GM12878 (cell line): ENCODE measurements at regions not wholly inside any gene's neighbourhood (a gene's known extent, or its start where the extent isn't known, plus 50 kb on each side); places are given as distances from the start of the nearest gene placed in this dataset.

Experiments
- CREB1 ChIP-seq: IDR thresholded peaks from 2 replicates; pipeline ENCODE4 v1.6.1; 2012; ENCODE audit warnings: low read depth, mild to moderate bottlenecking, inconsistent platforms
- MTA2 ChIP-seq: fragments of 450-650 bp; IDR thresholded peaks from 2 replicates; pipeline ENCODE4 v1.6.1; 2016; ENCODE audit warnings: low read depth, mild to moderate bottlenecking, moderate library complexity
- MXI1 ChIP-seq: fragments of 150-350 bp; IDR thresholded peaks from 2 replicates; pipeline ENCODE4 v1.6.1; 2011; ENCODE audit warnings: low read depth, mild to moderate bottlenecking, inconsistent platforms, low read length, improper control_type of control experiment
- POLR2AphosphoS2 ChIP-seq: IDR thresholded peaks from 2 replicates; pipeline ENCODE4 v1.6.1; 2011; ENCODE audit warnings: low read depth, mild to moderate bottlenecking, low read length, improper control_type of control experiment, moderate library complexity
- TF ChIP-seq, protein P1 (sequence below): IDR thresholded peaks from 2 replicates; pipeline ENCODE4 v1.6.1; 2012; ENCODE audit warnings: low read length, inconsistent platforms

DNA sequence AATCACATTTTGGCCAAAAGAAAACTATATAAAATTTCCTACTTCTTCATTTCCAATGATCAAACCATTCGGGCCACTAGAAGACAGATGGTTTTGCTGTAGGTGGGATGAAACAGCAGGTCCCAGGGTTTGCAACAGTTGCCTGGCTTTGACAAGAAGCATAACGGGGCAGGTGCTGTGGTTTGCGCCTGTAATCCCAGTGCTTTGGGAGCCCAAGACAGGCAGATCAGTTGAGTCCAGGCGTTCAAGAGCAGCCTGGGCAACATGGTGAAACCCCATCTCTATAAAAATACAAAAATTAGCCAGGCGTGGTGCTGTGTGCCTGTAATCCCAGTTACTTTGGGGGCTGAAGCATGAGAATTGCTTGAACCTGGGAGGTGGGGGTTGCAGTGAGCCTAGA, 81.4 kb upstream of the XPO1 start:
- TF ChIP-seq POLR2AphosphoS2 (no peak), CREB1 (no peak), MTA2 (no peak), MXI1 (no peak)
- TF ChIP-seq, protein P1, sequence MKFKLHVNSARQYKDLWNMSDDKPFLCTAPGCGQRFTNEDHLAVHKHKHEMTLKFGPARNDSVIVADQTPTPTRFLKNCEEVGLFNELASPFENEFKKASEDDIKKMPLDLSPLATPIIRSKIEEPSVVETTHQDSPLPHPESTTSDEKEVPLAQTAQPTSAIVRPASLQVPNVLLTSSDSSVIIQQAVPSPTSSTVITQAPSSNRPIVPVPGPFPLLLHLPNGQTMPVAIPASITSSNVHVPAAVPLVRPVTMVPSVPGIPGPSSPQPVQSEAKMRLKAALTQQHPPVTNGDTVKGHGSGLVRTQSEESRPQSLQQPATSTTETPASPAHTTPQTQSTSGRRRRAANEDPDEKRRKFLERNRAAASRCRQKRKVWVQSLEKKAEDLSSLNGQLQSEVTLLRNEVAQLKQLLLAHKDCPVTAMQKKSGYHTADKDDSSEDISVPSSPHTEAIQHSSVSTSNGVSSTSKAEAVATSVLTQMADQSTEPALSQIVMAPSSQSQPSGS: no peak
